CD4-positive, alpha-beta T cell treated with Interleukin-4 for 4 hours (primary cell): ENCODE measurements at regions not wholly inside any gene's neighbourhood (a gene's known extent, or its start where the extent isn't known, plus 50 kb on each side); places are given as distances from the start of the nearest gene placed in this dataset.
A peak's percentile ranks its signal among the peaks of the same experiment; 100 is the strongest.
"Not testable (repeated sequence)": the region's sequence is repeated elsewhere in the genome, so short reads cannot be mapped to it uniquely, and the experiment has no call there.

Source experiments
- DNase-seq: peaks from one replicate; pipeline ENCODE4 v3.0.0-alpha.2; 2020

GRCh38 chr4:16450724-16451123 lies 224.5 kb upstream of the TAPT1 start:
- no peak for DNase-seq

- DNase-seq: no peak
Measured at GRCh38 chr4:16450031-16450430, 223.8 kb upstream of the TAPT1 start.

GRCh38 chr4:16449406-16449805 lies 223.1 kb upstream of the TAPT1 start:
- DNase-seq: no peak

GRCh38 chr4:16448241-16448840 lies 222.1 kb upstream of the TAPT1 start:
- DNase-seq: no peak

- peak; percentile 22 for DNase-seq
Measured at GRCh38 chr4:16443504-16444088, 217.3 kb upstream of the TAPT1 start.

- no peak for DNase-seq
Measured at GRCh38 chr4:16442296-16442695, 216.0 kb upstream of the TAPT1 start.

- DNase-seq: no peak
Measured at GRCh38 chr4:16439768-16440167, 213.5 kb upstream of the TAPT1 start.

- DNase-seq: no peak
Measured at GRCh38 chr4:16438986-16439385, 212.7 kb upstream of the TAPT1 start.

GRCh38 chr4:16437836-16438235 lies 211.6 kb upstream of the TAPT1 start:
- DNase-seq: no peak

- no peak for DNase-seq
Measured at GRCh38 chr4:16431866-16432265, 205.6 kb upstream of the TAPT1 start.

GRCh38 chr4:16418814-16419213 lies 192.5 kb upstream of the TAPT1 start:
- DNase-seq: no peak

- DNase-seq: no peak
Measured at GRCh38 chr4:16417198-16417597, 190.9 kb upstream of the TAPT1 start.

GRCh38 chr4:16416601-16417000 lies 190.3 kb upstream of the TAPT1 start:
- DNase-seq: no peak

GRCh38 chr4:16415751-16416150 lies 189.5 kb upstream of the TAPT1 start:
- DNase-seq: no peak

GRCh38 chr4:16413814-16414555 lies 187.7 kb upstream of the TAPT1 start:
- DNase-seq: no peak

- DNase-seq: no peak
Measured at GRCh38 chr4:16411501-16412085, 185.3 kb upstream of the TAPT1 start.

GRCh38 chr4:16393216-16393615 lies 166.9 kb upstream of the TAPT1 start:
- DNase-seq: not testable (repeated sequence)

- DNase-seq: no peak
Measured at GRCh38 chr4:16391196-16391595, 164.9 kb upstream of the TAPT1 start.

- no peak for DNase-seq
Measured at GRCh38 chr4:16387448-16387847, 161.2 kb upstream of the TAPT1 start.

- DNase-seq: no peak
Measured at GRCh38 chr4:16386711-16387320, 160.5 kb upstream of the TAPT1 start.

- no peak for DNase-seq
Measured at GRCh38 chr4:16384576-16384975, 158.3 kb upstream of the TAPT1 start.

GRCh38 chr4:16382571-16382970 lies 156.3 kb upstream of the TAPT1 start:
- no peak for DNase-seq

GRCh38 chr4:16377887-16378286 lies 151.6 kb upstream of the TAPT1 start:
- DNase-seq: no peak
